Stimulated activated CD4-positive, alpha-beta T cell treated with anti-CD3 and anti-CD28 coated beads, Interleukin-1b, Interleukin-23, amount 100 ng/mL, for 4 hours (primary cell): ENCODE measurements at regions not wholly inside any gene's neighbourhood (a gene's known extent, or its start where the extent isn't known, plus 50 kb on each side); places are given as distances from the start of the nearest gene placed in this dataset.
"Not testable (repeated sequence)": the region's sequence is repeated elsewhere in the genome, so short reads cannot be mapped to it uniquely, and the experiment has no call there.

Experiments used
- DNase-seq, 2 donors: peaks; one replicate each; pipeline ENCODE4 v3.0.0-alpha.2; 2020; ENCODE audit warnings: low read depth in 2 of 2

GRCh38 chr1:82145656-82146055 is 344.9 kb downstream of the ADGRL2 start:
- no peak for DNase-seq

DNA sequence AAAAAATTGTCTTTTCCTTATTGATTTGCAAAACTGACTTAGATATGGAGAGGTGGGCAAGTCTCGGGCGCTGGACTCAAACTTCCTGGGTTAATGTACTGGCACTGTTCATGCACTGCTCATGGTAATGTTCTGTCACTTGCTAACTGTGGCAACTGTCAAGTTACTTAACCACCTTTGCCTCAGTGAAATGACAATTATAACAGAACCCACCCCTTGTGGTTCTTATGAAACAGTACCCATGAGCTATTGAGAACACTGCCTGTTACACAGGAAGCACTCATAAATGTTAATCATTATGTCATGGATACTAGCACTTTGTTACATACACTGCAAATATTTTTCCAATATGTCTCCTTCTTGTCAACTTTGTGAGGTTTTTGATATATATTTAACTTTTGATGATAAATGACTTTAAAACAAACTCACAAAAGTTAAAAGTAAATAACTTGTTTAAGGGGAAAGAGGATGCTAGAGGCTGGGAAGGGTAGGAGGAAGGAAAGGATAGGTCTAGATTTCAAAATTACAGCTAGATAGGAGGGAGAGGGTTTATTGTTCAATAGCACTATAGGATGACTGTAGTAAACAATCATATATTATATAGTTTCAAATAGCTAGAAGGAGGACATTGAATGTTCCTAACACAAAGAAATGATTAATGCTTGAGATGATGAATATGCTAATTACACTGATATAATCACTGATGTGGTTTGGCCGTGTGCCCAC is 342.5 kb downstream of the ADGRL2 start:
- DNase-seq: no peak

GRCh38 chr1:82141390-82141789 is 340.7 kb downstream of the ADGRL2 start:
- no peak for DNase-seq

- no peak for DNase-seq
Observed at GRCh38 chr1:82139751-82140468, 339.2 kb downstream of the ADGRL2 start.

DNA sequence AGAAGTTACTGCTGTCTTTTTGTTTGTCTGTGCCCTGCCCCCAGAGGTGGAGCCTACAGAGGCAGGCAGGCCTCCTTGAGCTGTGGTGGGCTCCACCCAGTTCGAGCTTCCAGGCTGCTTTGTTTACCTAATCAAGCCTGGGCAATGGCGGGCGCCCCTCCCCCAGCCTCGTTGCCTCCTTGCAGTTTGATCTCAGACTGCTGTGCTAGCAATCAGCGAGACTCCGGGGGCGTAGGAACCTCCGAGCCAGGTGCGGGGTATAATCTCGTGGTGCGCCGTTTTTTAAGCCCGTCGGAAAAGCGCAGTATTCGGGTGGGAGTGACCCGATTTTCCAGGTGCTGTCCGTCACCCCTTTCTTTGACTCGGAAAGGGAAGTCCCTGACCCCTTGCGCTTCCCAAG is 335.6 kb downstream of the ADGRL2 start:
- DNase-seq: not testable (repeated sequence)

DNA sequence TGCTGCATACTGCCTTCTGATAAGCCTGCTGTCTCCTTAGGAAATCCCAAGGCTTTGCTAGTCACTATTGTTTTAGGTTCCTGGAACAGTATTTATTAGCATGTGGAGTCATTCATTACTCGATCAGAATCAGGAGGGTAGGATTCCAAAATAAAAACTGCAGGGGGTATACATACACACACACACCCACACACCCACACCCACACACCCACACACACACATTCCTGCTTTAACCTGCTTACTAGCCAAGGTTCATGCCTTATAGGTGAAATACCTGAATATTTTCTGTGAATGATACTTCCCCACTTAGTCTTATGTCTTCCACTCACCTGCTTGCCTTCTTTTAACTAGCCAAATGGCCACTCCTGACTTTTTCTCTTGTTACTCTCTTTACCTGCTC is 325.1 kb downstream of the ADGRL2 start:
- no peak for DNase-seq

- DNase-seq: no peak
Observed at GRCh38 chr1:82125119-82125518, 324.4 kb downstream of the ADGRL2 start.

- no peak for DNase-seq
Observed at GRCh38 chr1:82121421-82121820, 320.7 kb downstream of the ADGRL2 start.

DNA sequence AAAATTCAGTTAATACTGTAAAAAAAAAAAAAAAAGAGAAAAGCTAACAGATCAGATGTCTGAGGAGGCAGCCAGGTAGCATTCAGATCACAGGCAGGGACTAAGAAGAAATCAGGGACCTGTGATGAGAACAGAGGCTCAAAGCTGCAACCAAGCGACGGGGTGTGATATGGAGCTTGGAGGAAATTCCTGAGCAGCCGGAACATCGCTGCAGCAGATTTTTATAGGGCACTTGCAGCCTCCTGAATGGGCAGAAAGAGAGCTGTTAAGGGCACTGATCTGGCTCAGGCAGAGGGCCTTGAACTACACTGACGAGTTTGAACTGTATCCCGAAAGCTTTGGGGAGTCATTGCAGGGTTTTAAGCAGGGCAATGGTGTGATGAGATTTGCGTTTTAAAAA is 315.4 kb downstream of the ADGRL2 start:
- DNase-seq: no peak

GRCh38 chr1:82114887-82115286 is 314.2 kb downstream of the ADGRL2 start:
- no peak for DNase-seq

GRCh38 chr1:82110366-82111254 is 309.9 kb downstream of the ADGRL2 start:
- no peak for DNase-seq

- DNase-seq: no peak
Observed at GRCh38 chr1:82108843-82109242, 308.1 kb downstream of the ADGRL2 start.

GRCh38 chr1:82106672-82107071 is 305.9 kb downstream of the ADGRL2 start:
- no peak for DNase-seq

DNA sequence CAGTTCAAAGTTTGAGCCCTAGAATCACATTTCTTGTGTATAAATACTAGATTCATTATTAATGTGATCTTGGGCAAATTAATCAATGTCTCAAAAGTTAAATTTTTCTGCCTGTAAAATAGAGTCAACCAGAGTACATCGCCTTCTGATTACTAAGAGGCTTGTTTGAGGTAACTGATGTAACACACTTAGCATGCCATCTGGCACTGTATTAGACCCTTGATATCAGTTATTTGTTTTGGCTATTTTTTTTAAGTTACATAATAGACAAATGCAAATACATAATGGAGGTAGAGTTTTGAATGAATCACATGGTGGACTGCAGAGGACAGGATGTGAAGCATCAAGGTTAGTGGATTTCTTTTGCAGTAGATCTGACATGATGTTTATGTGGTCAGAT is 298.4 kb downstream of the ADGRL2 start:
- DNase-seq: no peak

DNA sequence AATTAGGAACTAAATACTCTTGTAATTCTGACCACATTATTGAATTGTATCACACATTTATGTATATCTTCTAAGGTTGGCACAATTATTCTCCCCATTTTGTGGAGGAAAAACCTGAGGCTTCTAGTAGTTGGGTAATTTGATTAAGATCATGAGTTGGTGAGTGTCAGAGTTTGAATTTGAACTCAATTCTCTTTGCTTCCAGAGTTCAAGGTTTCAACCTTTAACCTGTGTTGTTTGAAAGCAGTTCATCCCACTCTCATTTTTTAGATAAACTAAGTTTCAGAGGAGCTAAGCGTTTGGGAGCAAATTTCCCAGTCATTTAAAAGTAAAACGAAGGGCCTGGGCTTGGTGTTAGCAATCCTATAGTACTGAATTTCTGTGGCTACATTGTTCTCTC is 293.4 kb downstream of the ADGRL2 start:
- DNase-seq: no peak

GRCh38 chr1:82091729-82092128 is 291.0 kb downstream of the ADGRL2 start:
- DNase-seq: no peak

DNA sequence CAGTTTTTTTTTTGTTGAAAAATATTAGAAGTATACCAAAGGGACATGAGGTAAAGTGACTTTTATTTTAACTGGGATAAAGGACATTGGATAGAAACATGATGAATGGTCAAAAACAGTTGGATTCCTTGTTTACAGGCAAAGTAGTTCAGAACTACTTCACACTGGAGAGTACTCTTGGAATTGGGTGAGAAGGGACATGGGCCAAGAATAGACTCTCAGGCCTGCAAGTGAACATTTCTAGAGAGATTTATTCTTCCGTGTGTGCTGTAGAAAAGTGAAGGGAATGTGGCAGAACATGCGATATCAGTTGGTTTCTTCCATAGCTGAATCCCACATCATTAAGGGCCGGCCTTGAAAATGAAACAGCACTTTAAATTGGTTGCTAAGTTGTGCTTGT is 290.5 kb downstream of the ADGRL2 start:
- no peak for DNase-seq

DNA sequence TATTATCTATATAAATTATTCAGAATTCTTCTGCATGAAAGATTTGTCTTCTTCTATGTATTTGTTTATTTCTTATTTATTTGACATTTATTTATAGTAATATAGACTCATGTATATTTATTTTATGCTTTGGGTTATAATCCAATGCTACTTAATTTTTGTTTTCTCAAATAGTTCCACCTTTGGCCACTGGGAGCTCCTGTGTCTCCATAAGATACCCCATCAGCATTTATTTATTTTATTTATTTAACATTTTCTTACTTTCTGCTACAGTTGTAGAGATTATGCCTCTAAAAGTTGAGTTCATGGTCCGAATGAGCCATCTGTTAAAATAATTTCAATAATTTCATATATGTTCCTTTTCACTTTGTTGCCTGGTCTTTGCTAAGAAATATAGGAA is 289.4 kb downstream of the ADGRL2 start:
- no peak for DNase-seq

GRCh38 chr1:82086739-82087138 is 286.0 kb downstream of the ADGRL2 start:
- no peak for DNase-seq

DNA sequence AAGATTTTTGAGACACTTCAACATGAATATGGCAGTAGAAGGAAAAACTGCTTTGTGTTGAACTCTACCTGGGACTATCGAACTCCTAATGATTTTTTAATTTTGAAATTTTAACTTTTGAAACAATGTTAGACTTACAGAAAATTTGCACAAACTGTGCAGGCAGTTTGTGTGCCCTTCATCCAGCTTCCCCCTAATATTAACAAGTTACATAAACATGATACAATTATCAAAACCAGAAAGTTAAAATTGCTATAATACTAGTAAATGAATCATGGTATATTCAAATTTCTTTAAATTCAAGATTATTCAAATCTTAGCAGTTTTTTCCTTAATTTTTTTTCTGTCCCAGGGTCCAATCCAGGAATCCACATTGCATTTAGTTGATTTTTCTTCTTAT is 278.9 kb downstream of the ADGRL2 start:
- DNase-seq: no peak

GRCh38 chr1:82073659-82074058 is 272.9 kb downstream of the ADGRL2 start:
- DNase-seq: no peak

- no peak for DNase-seq
Observed at GRCh38 chr1:82073071-82073470, 272.3 kb downstream of the ADGRL2 start.

GRCh38 chr1:82065916-82066315 is 265.2 kb downstream of the ADGRL2 start:
- no peak for DNase-seq
